ENCODE measurements at regions not wholly inside any gene's neighbourhood (a gene's known extent, or its start where the extent isn't known, plus 50 kb on each side); places are given as distances from the start of the nearest gene placed in this dataset.

- TF ChIP-seq MXI1 (conservative IDR thresholded peaks at IDR 0.05; ENCODE audit: poor library complexity, severe bottlenecking) (no peak), CTCF (IDR thresholded peaks at IDR 0.05; ENCODE audit: poor library complexity, severe bottlenecking) (no peak), EZH2 (IDR thresholded peaks at IDR 0.05; ENCODE audit: borderline replicate concordance, insufficient read depth, low read length, poor library complexity, severe bottlenecking) (no peak), EP300 (conservative IDR thresholded peaks at IDR 0.05; ENCODE audit: poor library complexity, severe bottlenecking) (no peak), POLR2AphosphoS5 (IDR thresholded peaks at IDR 0.05) (no peak), TAF1 (IDR thresholded peaks at IDR 0.05; ENCODE audit: low read depth) (no peak)
These were observed 57.2 kb upstream of the TGM3 start for GRCh38 chr20:2238601-2239000.

All from neural cell (in vitro differentiated cells).